ENCODE measurements at regions not wholly inside any gene's neighbourhood (a gene's known extent, or its start where the extent isn't known, plus 50 kb on each side); places are given as distances from the start of the nearest gene placed in this dataset.

- no peaks in the 10 kb centered on the region for H3K36me3 Mint-ChIP-seq
- H3K9me3 ChIP-seq (ENCODE audit: control insufficient read depth, insufficient read depth, low read length): no peaks in the 10 kb centered on the region
- 92% methylated on average over 5 of the region's 5 CpGs for WGBS (ENCODE audit: insufficient coverage)
Observed at GRCh38 chrX:39541881-39542280, 555.9 kb downstream of the BCOR start.

GRCh38 chrX:39542316-39542715, 555.4 kb downstream of the BCOR start:
- Histone ChIP-seq H3K27ac (ENCODE audit: low read length) (no peak overlapping the region), H3K4me1 (ENCODE audit: control insufficient read depth, insufficient read depth, low read length) (no peaks in the 10 kb centered on the region), H3K36me3 (ENCODE audit: control insufficient read depth, insufficient read depth, low read length) (no peaks in the 10 kb centered on the region), H3K27me3 (ENCODE audit: control insufficient read depth, insufficient read depth, low read length) (no peaks in the 10 kb centered on the region), H3K4me3 (ENCODE audit: low read length) (no peak overlapping the region), H3K9me3 (ENCODE audit: control insufficient read depth, insufficient read depth, low read length) (no peaks in the 10 kb centered on the region)
- no peak for TF ChIP-seq CTCF (IDR thresholded peaks at IDR 0.05)
- DNase-seq (no peak), ATAC-seq (no peak)
- no peaks in the 10 kb centered on the region for H3K4me1 Mint-ChIP-seq
- WGBS (ENCODE audit: insufficient coverage): 83% methylated on average over 12 of the region's 12 CpGs
- H3K27me3 Mint-ChIP-seq (ENCODE audit: low read depth in 2 of 2): peaks cover 13 to 22% of the 10 kb centered on the region in 2 donors
- H3K9me3 Mint-ChIP-seq: peaks cover 2 to 5% of the 10 kb centered on the region in 2 donors
- no peak overlapping the region for H3K4me3 Mint-ChIP-seq
- no peaks in the 10 kb centered on the region for H3K36me3 Mint-ChIP-seq
- intact Hi-C loops (cut with micrococcal nuclease): no loop called here
- H3K27ac Mint-ChIP-seq: no peak overlapping the region

More at GRCh38 chrX:39541881-39542280, 555.9 kb downstream of the BCOR start:
- intact Hi-C loops (cut with micrococcal nuclease): no loop called here
- Mint-ChIP-seq H3K4me3 (no peak overlapping the region), H3K27ac (no peak overlapping the region), H3K4me1 (no peaks in the 10 kb centered on the region), H3K27me3 (ENCODE audit: low read depth in 2 of 2) (peaks cover 16 to 22% of the 10 kb centered on the region in 2 donors), H3K9me3 (peaks cover 2 to 5% of the 10 kb centered on the region in 2 donors)
- DNase-seq (no peak), ATAC-seq (no peak)
- no peaks in the 10 kb centered on the region for H3K27me3 ChIP-seq (ENCODE audit: control insufficient read depth, insufficient read depth, low read length)
- H3K27ac ChIP-seq (ENCODE audit: low read length): no peak overlapping the region
- TF ChIP-seq CTCF (IDR thresholded peaks at IDR 0.05): no peak
- H3K4me3 ChIP-seq (ENCODE audit: low read length): no peak overlapping the region
- H3K36me3 ChIP-seq (ENCODE audit: control insufficient read depth, insufficient read depth, low read length): no peaks in the 10 kb centered on the region
- H3K4me1 ChIP-seq (ENCODE audit: control insufficient read depth, insufficient read depth, low read length): no peaks in the 10 kb centered on the region

GRCh38 chrX:39550795-39551361, 546.9 kb downstream of the BCOR start:
- H3K27me3 ChIP-seq (ENCODE audit: control insufficient read depth, insufficient read depth, low read length): no peaks in the 10 kb centered on the region
- Mint-ChIP-seq H3K27me3 (ENCODE audit: low read depth in 2 of 2) (peaks cover 11 to 12% of the 10 kb centered on the region in 2 donors), H3K9me3 (peaks cover 0 to 4% of the 10 kb centered on the region in 2 donors), H3K4me3 (no peak overlapping the region), H3K27ac (no peak overlapping the region), H3K36me3 (no peaks in the 10 kb centered on the region), H3K4me1 (no peaks in the 10 kb centered on the region)
- intact Hi-C loops (cut with micrococcal nuclease): no loop called here
- 86% methylated on average over 11 of the region's 11 CpGs for WGBS (ENCODE audit: insufficient coverage)
- no peak overlapping the region for H3K27ac ChIP-seq (ENCODE audit: low read length)
- no peak for ATAC-seq
- no peak overlapping the region for H3K4me3 ChIP-seq (ENCODE audit: low read length)
- no peaks in the 10 kb centered on the region for H3K4me1 ChIP-seq (ENCODE audit: control insufficient read depth, insufficient read depth, low read length)
- no peak for TF ChIP-seq CTCF (IDR thresholded peaks at IDR 0.05)
- DNase-seq: no peak
- no peaks in the 10 kb centered on the region for H3K9me3 ChIP-seq (ENCODE audit: control insufficient read depth, insufficient read depth, low read length)
- H3K36me3 ChIP-seq (ENCODE audit: control insufficient read depth, insufficient read depth, low read length): no peaks in the 10 kb centered on the region

GRCh38 chrX:39551762-39552161, 546.0 kb downstream of the BCOR start:
- 88% methylated on average over 2 of the region's 2 CpGs for WGBS (ENCODE audit: insufficient coverage)
- Mint-ChIP-seq H3K9me3 (peaks cover 0 to 4% of the 10 kb centered on the region in 2 donors), H3K27ac (no peak overlapping the region), H3K4me3 (no peak overlapping the region), H3K4me1 (no peaks in the 10 kb centered on the region), H3K36me3 (no peaks in the 10 kb centered on the region), H3K27me3 (ENCODE audit: low read depth in 2 of 2) (peaks cover 12 to 14% of the 10 kb centered on the region in 2 donors)
- intact Hi-C loops (cut with micrococcal nuclease): no loop called here
- Histone ChIP-seq H3K36me3 (ENCODE audit: control insufficient read depth, insufficient read depth, low read length) (no peaks in the 10 kb centered on the region), H3K4me3 (ENCODE audit: low read length) (no peak overlapping the region), H3K4me1 (ENCODE audit: control insufficient read depth, insufficient read depth, low read length) (no peaks in the 10 kb centered on the region), H3K9me3 (ENCODE audit: control insufficient read depth, insufficient read depth, low read length) (no peaks in the 10 kb centered on the region), H3K27me3 (ENCODE audit: control insufficient read depth, insufficient read depth, low read length) (no peaks in the 10 kb centered on the region), H3K27ac (ENCODE audit: low read length) (no peak overlapping the region)
- DNase-seq (no peak), ATAC-seq (no peak)
- TF ChIP-seq CTCF (IDR thresholded peaks at IDR 0.05): no peak

Data from natural killer cell (primary cell).